CD14-positive monocyte (primary cell): ENCODE measurements at regions not wholly inside any gene's neighbourhood (a gene's known extent, or its start where the extent isn't known, plus 50 kb on each side); places are given as distances from the start of the nearest gene placed in this dataset.

Experiments
- DNase-seq, 3 donors: peaks; one replicate each; pipeline ENCODE4 v3.0.0-alpha.2; 2011 to 2022
- H2AFZ ChIP-seq: 2 replicates; pipeline ENCODE4 v1.6.0; 2012; ENCODE audit warnings: mild to moderate bottlenecking, low read depth, low read length, inconsistent platforms; ENCODE audit not compliant: insufficient read depth, poor library complexity, severe bottlenecking
- H3K27ac ChIP-seq, 2 donors: 1 replicate in 1 of 2; 2 replicates in 1 of 2; pipeline ENCODE4 v1.5.1; 2012 to 2013; ENCODE audit warnings: low read length in 2 of 2, control low read depth in 1 of 2, inconsistent platforms in 1 of 2, low read depth in 1 of 2, mild to moderate bottlenecking in 1 of 2
- H3K27me3 ChIP-seq, 2 donors: one replicate each; pipeline versions ENCODE4 v1.6.0 to v1.6.1; 2011 to 2013; ENCODE audit warnings: low read length in 2 of 2; ENCODE audit not compliant: control insufficient read depth in 2 of 2, insufficient read depth in 2 of 2
- H3K36me3 ChIP-seq, 2 donors: replicated peaks in 1 of 2; 1 replicate in 1 of 2; 2 replicates in 1 of 2; pipeline versions ENCODE4 v1.5.1 to v1.6.1; 2012 to 2013; ENCODE audit warnings: low read length in 2 of 2, control low read depth in 1 of 2, inconsistent platforms in 1 of 2, mild to moderate bottlenecking in 1 of 2; ENCODE audit not compliant: insufficient read depth in 2 of 2, control insufficient read depth in 1 of 2
- H3K4me1 ChIP-seq, 2 donors: 1 replicate in 1 of 2; 2 replicates in 1 of 2; pipeline versions ENCODE4 v1.5.1 to v1.6.1; 2012 to 2013; ENCODE audit warnings: low read length in 2 of 2, control low read depth in 1 of 2, inconsistent platforms in 1 of 2, mild to moderate bottlenecking in 1 of 2, moderate library complexity in 1 of 2; ENCODE audit not compliant: insufficient read depth in 2 of 2, control insufficient read depth in 1 of 2
- H3K4me2 ChIP-seq: replicated peaks from 2 replicates; pipeline ENCODE3; 2012; ENCODE audit warnings: low read length, moderate library complexity, mild to moderate bottlenecking; ENCODE audit not compliant: poor library complexity, severe bottlenecking; ENCODE audit errors: extremely low read depth
- H3K4me3 ChIP-seq, 3 experiments: fragments of 200-600 bp in 1 of 3; sonication (generic) in 1 of 3; replicated peaks in 1 of 3; 1 replicate in 2 of 3; 2 replicates in 1 of 3; pipeline ENCODE4 v1.5.1; 2011 to 2013; ENCODE audit warnings: low read length in 3 of 3, mild to moderate bottlenecking in 3 of 3, control low read depth in 2 of 3, low read depth in 2 of 3, inconsistent platforms in 1 of 3, moderate library complexity in 1 of 3
- H3K79me2 ChIP-seq: 2 replicates; pipeline ENCODE4 v1.6.0; 2012; ENCODE audit warnings: mild to moderate bottlenecking, control low read depth, inconsistent platforms, low read length, moderate library complexity; ENCODE audit not compliant: insufficient read depth
- H3K9ac ChIP-seq: 2 replicates; pipeline ENCODE4 v1.6.0; 2017; ENCODE audit warnings: low read length, mild to moderate bottlenecking; ENCODE audit not compliant: insufficient read depth, poor library complexity, severe bottlenecking
- H3K9me3 ChIP-seq, 2 donors: replicated peaks in 1 of 2; 1 replicate in 1 of 2; 2 replicates in 1 of 2; pipeline versions ENCODE4 v1.5.1 to v1.6.1; 2012 to 2013; ENCODE audit warnings: low read length in 2 of 2, control low read depth in 1 of 2; ENCODE audit not compliant: control insufficient read depth in 1 of 2, insufficient read depth in 1 of 2
- H4K20me1 ChIP-seq: 2 replicates; pipeline ENCODE4 v1.6.0; 2012; ENCODE audit warnings: mild to moderate bottlenecking, low read length, control low read depth, moderate library complexity; ENCODE audit not compliant: insufficient read depth
- H3K27ac Mint-ChIP-seq, 7 donors: one replicate each; pipeline ENCODE4 v1.8.0; 2020; ENCODE audit warnings: mild to moderate bottlenecking in 7 of 7, mixed read lengths in 7 of 7, moderate library complexity in 6 of 7, inconsistent platforms in 2 of 7
- H3K27me3 Mint-ChIP-seq, 3 donors: one replicate each; pipeline ENCODE4 v1.8.0; 2021 to 2022; ENCODE audit warnings: low read depth in 3 of 3, mild to moderate bottlenecking in 3 of 3, mixed read lengths in 3 of 3, moderate library complexity in 3 of 3, inconsistent platforms in 1 of 3
- H3K36me3 Mint-ChIP-seq, 2 donors: one replicate each; pipeline ENCODE4 v1.8.0; 2020; ENCODE audit warnings: mixed read lengths in 2 of 2, inconsistent platforms in 1 of 2, mild to moderate bottlenecking in 1 of 2
- H3K4me1 Mint-ChIP-seq: one replicate; pipeline ENCODE4 v1.8.0; 2020; ENCODE audit warnings: mild to moderate bottlenecking, mixed read lengths
- H3K4me3 Mint-ChIP-seq, 2 donors: one replicate each; pipeline ENCODE4 v1.8.0; 2020; ENCODE audit warnings: mild to moderate bottlenecking in 2 of 2, mixed read lengths in 2 of 2, moderate library complexity in 1 of 2
- H3K9me3 Mint-ChIP-seq, 7 donors: one replicate each; pipeline ENCODE4 v1.8.0; 2020 to 2022; ENCODE audit warnings: mixed read lengths in 7 of 7, mild to moderate bottlenecking in 6 of 7, moderate library complexity in 6 of 7, inconsistent platforms in 2 of 7
- CTCF ChIP-seq: fragments of 200-600 bp; IDR thresholded peaks from one replicate; pipeline ENCODE4 v1.8.0; 2022; ENCODE audit warnings: antibody characterized with exemption, mild to moderate bottlenecking
- WGBS: methylation state at CpG from one replicate; pipeline ENCODE4 v1.1.5; 2013; ENCODE audit warnings: missing lambda C conversion rate; ENCODE audit not compliant: insufficient coverage; 5-methylcytosine and 5-hydroxymethylcytosine counted together
- intact Hi-C, 2 donors: fragments of 100-400 bp; cut with micrococcal nuclease; formaldehyde crosslinking; loops; one replicate each; pipeline versions ENCODE4 v1.15.0 to v1.15.1; 2023

- no peaks in the 10 kb centered on the region for H3K36me3 Mint-ChIP-seq
- H3K27me3 ChIP-seq = no peaks in the 10 kb centered on the region
- 42% methylated on average over 9 of the region's 10 CpGs for WGBS
Observed at GRCh38 chr3:64890006-64890405, 202.2 kb upstream of the ADAMTS9 start.

GRCh38 chr3:64888840-64889392 is 201.1 kb upstream of the ADAMTS9 start:
- Histone ChIP-seq H3K9ac (no peak overlapping the region), H3K4me2 (no peak overlapping the region), H3K4me3 (no peak overlapping the region), H3K79me2 (no peaks in the 10 kb centered on the region), H3K27me3 (no peaks in the 10 kb centered on the region), H3K9me3 (peaks cover 0 to 7% of the 10 kb centered on the region in 2 donors), H3K4me1 (no peaks in the 10 kb centered on the region), H4K20me1 (no peaks in the 10 kb centered on the region), H3K36me3 (no peaks in the 10 kb centered on the region), H2AFZ (no peak overlapping the region), H3K27ac (no peak overlapping the region)
- H3K4me1 Mint-ChIP-seq = no peaks in the 10 kb centered on the region
- H3K9me3 Mint-ChIP-seq = peaks cover 0 to 13% (median 6%) of the 10 kb centered on the region in 7 donors
- H3K36me3 Mint-ChIP-seq = no peaks in the 10 kb centered on the region
- H3K27me3 Mint-ChIP-seq = peaks cover 0 to 3% (median 0%) of the 10 kb centered on the region in 3 donors
- no peak for DNase-seq
- intact Hi-C loops = no loop called here
- no peak overlapping the region for H3K4me3 Mint-ChIP-seq
- no peak for TF ChIP-seq CTCF
- WGBS = 90% methylated on average over 2 of the region's 3 CpGs
- no peak overlapping the region for H3K27ac Mint-ChIP-seq

More at GRCh38 chr3:64890006-64890405, 202.2 kb upstream of the ADAMTS9 start:
- DNase-seq = no peak
- H3K27ac Mint-ChIP-seq = no peak overlapping the region
- Histone ChIP-seq H3K4me2 (no peak overlapping the region), H3K36me3 (no peaks in the 10 kb centered on the region), H2AFZ (no peak overlapping the region), H3K4me3 (no peak overlapping the region), H3K79me2 (no peaks in the 10 kb centered on the region), H3K9me3 (peaks cover 0 to 7% of the 10 kb centered on the region in 2 donors), H3K9ac (no peak overlapping the region), H4K20me1 (no peaks in the 10 kb centered on the region), H3K4me1 (no peaks in the 10 kb centered on the region), H3K27ac (no peak overlapping the region)
- TF ChIP-seq CTCF = no peak
- H3K27me3 Mint-ChIP-seq = peaks cover 0 to 3% (median 0%) of the 10 kb centered on the region in 3 donors
- intact Hi-C loops = no loop called here
- no peak overlapping the region for H3K4me3 Mint-ChIP-seq
- H3K4me1 Mint-ChIP-seq = no peaks in the 10 kb centered on the region
- peaks cover 0 to 13% (median 6%) of the 10 kb centered on the region in 7 donors for H3K9me3 Mint-ChIP-seq
